CD14-positive monocyte (primary cell): ENCODE measurements at regions not wholly inside any gene's neighbourhood (a gene's known extent, or its start where the extent isn't known, plus 50 kb on each side); places are given as distances from the start of the nearest gene placed in this dataset.

Experiments
- DNase-seq, 3 donors: peaks; one replicate each; pipeline ENCODE4 v3.0.0-alpha.2; 2011 to 2022
- H2AFZ ChIP-seq: 2 replicates; pipeline ENCODE4 v1.6.0; 2012; ENCODE audit warnings: mild to moderate bottlenecking, low read depth, low read length, inconsistent platforms; ENCODE audit not compliant: insufficient read depth, poor library complexity, severe bottlenecking
- H3K27ac ChIP-seq, 2 donors: 1 replicate in 1 of 2; 2 replicates in 1 of 2; pipeline ENCODE4 v1.5.1; 2012 to 2013; ENCODE audit warnings: low read length in 2 of 2, control low read depth in 1 of 2, inconsistent platforms in 1 of 2, low read depth in 1 of 2, mild to moderate bottlenecking in 1 of 2
- H3K27me3 ChIP-seq, 2 donors: one replicate each; pipeline versions ENCODE4 v1.6.0 to v1.6.1; 2011 to 2013; ENCODE audit warnings: low read length in 2 of 2; ENCODE audit not compliant: control insufficient read depth in 2 of 2, insufficient read depth in 2 of 2
- H3K36me3 ChIP-seq, 2 donors: replicated peaks in 1 of 2; 1 replicate in 1 of 2; 2 replicates in 1 of 2; pipeline versions ENCODE4 v1.5.1 to v1.6.1; 2012 to 2013; ENCODE audit warnings: low read length in 2 of 2, control low read depth in 1 of 2, inconsistent platforms in 1 of 2, mild to moderate bottlenecking in 1 of 2; ENCODE audit not compliant: insufficient read depth in 2 of 2, control insufficient read depth in 1 of 2
- H3K4me1 ChIP-seq, 2 donors: 1 replicate in 1 of 2; 2 replicates in 1 of 2; pipeline versions ENCODE4 v1.5.1 to v1.6.1; 2012 to 2013; ENCODE audit warnings: low read length in 2 of 2, control low read depth in 1 of 2, inconsistent platforms in 1 of 2, mild to moderate bottlenecking in 1 of 2, moderate library complexity in 1 of 2; ENCODE audit not compliant: insufficient read depth in 2 of 2, control insufficient read depth in 1 of 2
- H3K4me2 ChIP-seq: replicated peaks from 2 replicates; pipeline ENCODE3; 2012; ENCODE audit warnings: low read length, moderate library complexity, mild to moderate bottlenecking; ENCODE audit not compliant: poor library complexity, severe bottlenecking; ENCODE audit errors: extremely low read depth
- H3K4me3 ChIP-seq, 3 experiments: fragments of 200-600 bp in 1 of 3; sonication (generic) in 1 of 3; replicated peaks in 1 of 3; 1 replicate in 2 of 3; 2 replicates in 1 of 3; pipeline ENCODE4 v1.5.1; 2011 to 2013; ENCODE audit warnings: low read length in 3 of 3, mild to moderate bottlenecking in 3 of 3, control low read depth in 2 of 3, low read depth in 2 of 3, inconsistent platforms in 1 of 3, moderate library complexity in 1 of 3
- H3K79me2 ChIP-seq: 2 replicates; pipeline ENCODE4 v1.6.0; 2012; ENCODE audit warnings: mild to moderate bottlenecking, control low read depth, inconsistent platforms, low read length, moderate library complexity; ENCODE audit not compliant: insufficient read depth
- H3K9ac ChIP-seq: 2 replicates; pipeline ENCODE4 v1.6.0; 2017; ENCODE audit warnings: low read length, mild to moderate bottlenecking; ENCODE audit not compliant: insufficient read depth, poor library complexity, severe bottlenecking
- H3K9me3 ChIP-seq, 2 donors: replicated peaks in 1 of 2; 1 replicate in 1 of 2; 2 replicates in 1 of 2; pipeline versions ENCODE4 v1.5.1 to v1.6.1; 2012 to 2013; ENCODE audit warnings: low read length in 2 of 2, control low read depth in 1 of 2; ENCODE audit not compliant: control insufficient read depth in 1 of 2, insufficient read depth in 1 of 2
- H4K20me1 ChIP-seq: 2 replicates; pipeline ENCODE4 v1.6.0; 2012; ENCODE audit warnings: mild to moderate bottlenecking, low read length, control low read depth, moderate library complexity; ENCODE audit not compliant: insufficient read depth
- H3K27ac Mint-ChIP-seq, 7 donors: one replicate each; pipeline ENCODE4 v1.8.0; 2020; ENCODE audit warnings: mild to moderate bottlenecking in 7 of 7, mixed read lengths in 7 of 7, moderate library complexity in 6 of 7, inconsistent platforms in 2 of 7
- H3K27me3 Mint-ChIP-seq, 3 donors: one replicate each; pipeline ENCODE4 v1.8.0; 2021 to 2022; ENCODE audit warnings: low read depth in 3 of 3, mild to moderate bottlenecking in 3 of 3, mixed read lengths in 3 of 3, moderate library complexity in 3 of 3, inconsistent platforms in 1 of 3
- H3K36me3 Mint-ChIP-seq, 2 donors: one replicate each; pipeline ENCODE4 v1.8.0; 2020; ENCODE audit warnings: mixed read lengths in 2 of 2, inconsistent platforms in 1 of 2, mild to moderate bottlenecking in 1 of 2
- H3K4me1 Mint-ChIP-seq: one replicate; pipeline ENCODE4 v1.8.0; 2020; ENCODE audit warnings: mild to moderate bottlenecking, mixed read lengths
- H3K4me3 Mint-ChIP-seq, 2 donors: one replicate each; pipeline ENCODE4 v1.8.0; 2020; ENCODE audit warnings: mild to moderate bottlenecking in 2 of 2, mixed read lengths in 2 of 2, moderate library complexity in 1 of 2
- H3K9me3 Mint-ChIP-seq, 7 donors: one replicate each; pipeline ENCODE4 v1.8.0; 2020 to 2022; ENCODE audit warnings: mixed read lengths in 7 of 7, mild to moderate bottlenecking in 6 of 7, moderate library complexity in 6 of 7, inconsistent platforms in 2 of 7
- WGBS: methylation state at CpG from one replicate; pipeline ENCODE4 v1.1.5; 2013; ENCODE audit warnings: missing lambda C conversion rate; ENCODE audit not compliant: insufficient coverage; 5-methylcytosine and 5-hydroxymethylcytosine counted together
- intact Hi-C, 2 donors: fragments of 100-400 bp; cut with micrococcal nuclease; formaldehyde crosslinking; loops; one replicate each; pipeline versions ENCODE4 v1.15.0 to v1.15.1; 2023
- TF ChIP-seq, protein P1 (sequence below): fragments of 200-600 bp; IDR thresholded peaks from one replicate; pipeline ENCODE4 v1.8.0; 2022; ENCODE audit warnings: antibody characterized with exemption, mild to moderate bottlenecking

DNA sequence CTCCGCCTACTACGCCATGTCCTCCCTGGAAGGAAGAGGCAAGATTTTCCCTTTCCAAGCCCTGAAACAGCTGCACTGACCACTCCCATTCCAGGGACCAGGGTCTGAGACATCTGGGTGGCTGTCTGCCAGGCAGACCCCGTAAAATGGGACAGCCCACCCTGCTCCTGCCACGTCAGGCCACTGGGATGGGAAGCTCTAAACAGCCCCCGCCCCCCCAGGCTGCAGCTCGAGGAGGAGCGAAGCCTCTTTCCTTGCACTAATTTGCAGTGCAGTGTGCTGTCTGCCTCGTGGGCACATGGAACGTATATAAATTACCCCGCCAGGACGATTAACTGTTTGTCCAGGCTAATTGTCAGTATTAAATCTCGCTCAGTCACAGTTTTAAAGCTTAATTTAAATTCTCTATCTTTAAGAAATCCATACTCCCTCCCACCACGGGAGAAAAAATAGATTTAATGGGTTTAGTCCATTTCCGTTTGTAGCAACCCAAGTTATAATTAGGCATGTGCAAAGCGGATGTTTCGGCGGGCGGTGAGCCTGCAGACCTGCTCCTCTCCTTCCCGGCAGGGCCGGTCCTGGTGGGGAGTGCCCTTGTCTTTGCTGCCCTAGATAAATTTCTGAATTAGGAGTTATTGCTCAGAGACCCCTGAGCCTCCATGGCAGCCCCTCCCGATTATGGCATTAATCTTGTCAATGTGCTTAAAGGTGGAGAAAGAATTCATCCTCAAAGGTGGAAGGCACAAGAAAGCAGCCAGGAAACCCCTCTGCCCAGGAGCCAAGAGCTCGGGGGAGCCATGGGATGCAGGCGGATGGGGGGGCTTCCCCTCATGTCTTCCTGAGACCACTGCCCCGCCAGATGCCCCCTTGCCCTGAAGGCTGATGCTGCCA, 268.0 kb upstream of the TNRC6C start:
- Histone ChIP-seq H3K36me3 (no peaks in the 10 kb centered on the region), H3K4me1 (peaks cover 14 to 16% of the 10 kb centered on the region in 2 donors), H2AFZ (no peak overlapping the region), H3K9ac (no peak overlapping the region), H4K20me1 (no peaks in the 10 kb centered on the region), H3K79me2 (no peaks in the 10 kb centered on the region), H3K4me2 (peak overlapping the region; percentile 50), H3K4me3 (peak overlapping the region in 1 of 3 experiments; percentile 28), H3K9me3 (no peaks in the 10 kb centered on the region), H3K27ac (no peak overlapping the region), H3K27me3 (peaks cover 0 to 6% of the 10 kb centered on the region in 2 donors)
- WGBS, result 39% methylated on average over 17 of the region's 24 CpGs
- Mint-ChIP-seq H3K4me1 (peaks cover 23% of the 10 kb centered on the region), H3K27ac (no peak overlapping the region), H3K36me3 (no peaks in the 10 kb centered on the region), H3K9me3 (peaks cover 0 to 10% (median 0%) of the 10 kb centered on the region in 7 donors), H3K27me3 (peaks cover 18 to 40% (median 24%) of the 10 kb centered on the region in 3 donors), H3K4me3 (peak overlapping the region; percentile 48 to 77)
- DNase-seq, result no peak
- TF ChIP-seq, protein P1, sequence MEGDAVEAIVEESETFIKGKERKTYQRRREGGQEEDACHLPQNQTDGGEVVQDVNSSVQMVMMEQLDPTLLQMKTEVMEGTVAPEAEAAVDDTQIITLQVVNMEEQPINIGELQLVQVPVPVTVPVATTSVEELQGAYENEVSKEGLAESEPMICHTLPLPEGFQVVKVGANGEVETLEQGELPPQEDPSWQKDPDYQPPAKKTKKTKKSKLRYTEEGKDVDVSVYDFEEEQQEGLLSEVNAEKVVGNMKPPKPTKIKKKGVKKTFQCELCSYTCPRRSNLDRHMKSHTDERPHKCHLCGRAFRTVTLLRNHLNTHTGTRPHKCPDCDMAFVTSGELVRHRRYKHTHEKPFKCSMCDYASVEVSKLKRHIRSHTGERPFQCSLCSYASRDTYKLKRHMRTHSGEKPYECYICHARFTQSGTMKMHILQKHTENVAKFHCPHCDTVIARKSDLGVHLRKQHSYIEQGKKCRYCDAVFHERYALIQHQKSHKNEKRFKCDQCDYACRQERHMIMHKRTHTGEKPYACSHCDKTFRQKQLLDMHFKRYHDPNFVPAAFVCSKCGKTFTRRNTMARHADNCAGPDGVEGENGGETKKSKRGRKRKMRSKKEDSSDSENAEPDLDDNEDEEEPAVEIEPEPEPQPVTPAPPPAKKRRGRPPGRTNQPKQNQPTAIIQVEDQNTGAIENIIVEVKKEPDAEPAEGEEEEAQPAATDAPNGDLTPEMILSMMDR, result no peak
- intact Hi-C loops, result no loop called here

DNA sequence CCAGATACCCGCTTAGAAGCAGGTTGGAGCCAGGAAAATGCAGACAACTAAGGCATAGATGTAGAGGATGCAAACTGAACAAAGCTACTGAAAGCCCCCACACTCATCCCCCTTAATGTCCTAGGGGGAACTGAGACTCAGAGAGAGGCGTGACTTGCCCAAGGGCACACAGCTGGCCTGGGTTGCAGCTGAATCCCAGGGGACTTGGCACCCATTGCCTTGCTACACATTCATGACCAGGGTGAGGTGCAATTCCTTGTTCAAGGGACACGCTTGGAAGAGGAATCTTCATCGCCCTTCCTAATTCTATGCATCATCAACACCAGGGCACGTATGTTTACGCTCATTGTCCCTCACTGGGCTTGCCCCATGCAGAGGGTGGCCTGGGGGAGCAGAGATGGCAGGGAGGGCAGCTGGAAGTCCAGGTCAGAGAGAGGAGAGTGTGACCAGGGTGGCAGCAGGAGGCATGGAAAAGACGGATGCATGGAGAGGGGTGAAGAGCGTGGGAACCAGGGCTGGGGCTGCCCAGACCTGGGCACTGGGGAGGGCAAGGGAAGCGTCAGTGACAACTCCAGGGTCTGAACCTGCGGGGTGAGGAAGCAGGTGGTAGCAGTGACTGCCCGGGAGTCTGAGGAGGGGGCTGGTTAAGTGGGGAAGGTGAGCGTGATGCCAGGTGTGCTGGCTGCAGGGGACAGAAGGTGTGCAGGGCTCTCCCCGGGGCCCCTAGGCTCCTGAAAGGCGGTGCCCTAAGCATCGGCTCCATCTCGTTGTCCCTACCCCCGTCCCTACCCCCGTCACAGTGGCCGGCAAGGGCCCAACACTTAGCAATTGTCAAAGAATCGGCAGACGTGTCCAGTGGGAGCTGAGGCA, 267.1 kb upstream of the TNRC6C start:
- H3K36me3 ChIP-seq, result no peaks in the 10 kb centered on the region
- no peak for DNase-seq
- 77% methylated on average over 16 of the region's 21 CpGs for WGBS
- H3K27ac ChIP-seq, result no peak overlapping the region
- Mint-ChIP-seq H3K9me3 (peaks cover 0 to 10% (median 0%) of the 10 kb centered on the region in 7 donors), H3K4me1 (peaks cover 23% of the 10 kb centered on the region), H3K27me3 (peaks cover 19 to 43% (median 30%) of the 10 kb centered on the region in 3 donors), H3K36me3 (no peaks in the 10 kb centered on the region), H3K27ac (no peak overlapping the region), H3K4me3 (no peak overlapping the region)
- H3K9me3 ChIP-seq, result no peaks in the 10 kb centered on the region
- no peaks in the 10 kb centered on the region for H3K79me2 ChIP-seq
- H3K27me3 ChIP-seq, result peaks cover 0 to 15% of the 10 kb centered on the region in 2 donors
- H3K4me2 ChIP-seq, result peak overlapping the region; percentile 50
- no peaks in the 10 kb centered on the region for H4K20me1 ChIP-seq
- peaks cover 14 to 16% of the 10 kb centered on the region in 2 donors for H3K4me1 ChIP-seq
- no peak overlapping the region for H3K4me3 ChIP-seq
- H3K9ac ChIP-seq, result no peak overlapping the region
- intact Hi-C loops, result no loop called here
- TF ChIP-seq, protein P1, result no peak
- no peak overlapping the region for H2AFZ ChIP-seq
